RWPE2 (cell line): ENCODE measurements at regions not wholly inside any gene's neighbourhood (a gene's known extent, or its start where the extent isn't known, plus 50 kb on each side); places are given as distances from the start of the nearest gene placed in this dataset.

ENCODE experiments used
- ATAC-seq: fragments of 200-7000 bp; cut with Tn5 transposase; 3 replicates; pipeline ENCODE4 v1.9.1; 2021; ENCODE audit warnings: low read depth
- DNase-seq: peaks from one replicate; pipeline ENCODE4 v3.0.0-alpha.2; 2020; ENCODE audit warnings: low spot score
- H3K27ac ChIP-seq: fragments of 450-650 bp; 2 replicates; pipeline ENCODE4 v1.5.1; 2017; ENCODE audit warnings: mild to moderate bottlenecking; ENCODE audit not compliant: poor library complexity, severe bottlenecking
- H3K27me3 ChIP-seq: fragments of 250-450 bp; sonication (Bioruptor Pico); 2 replicates; pipeline ENCODE4 v1.5.1; 2021; ENCODE audit warnings: mild to moderate bottlenecking, moderate library complexity; ENCODE audit not compliant: insufficient read depth, poor library complexity, severe bottlenecking
- H3K36me3 ChIP-seq: fragments of 250-450 bp; sonication (Bioruptor Pico); 2 replicates; pipeline ENCODE4 v1.5.1; 2020; ENCODE audit warnings: low read depth, mild to moderate bottlenecking, moderate library complexity
- H3K4me1 ChIP-seq: fragments of 250-450 bp; sonication (Bioruptor Pico); 2 replicates; pipeline ENCODE4 v1.5.1; 2021; ENCODE audit warnings: mild to moderate bottlenecking, moderate library complexity; ENCODE audit not compliant: insufficient read depth, poor library complexity, severe bottlenecking
- H3K4me3 ChIP-seq: fragments of 250-450 bp; sonication (Bioruptor Pico); 2 replicates; pipeline ENCODE4 v1.5.1; 2021; ENCODE audit warnings: mild to moderate bottlenecking, moderate library complexity; ENCODE audit not compliant: severe bottlenecking
- H3K9me3 ChIP-seq: fragments of 250-450 bp; sonication (Bioruptor Pico); 2 replicates; pipeline ENCODE4 v1.5.1; 2021; ENCODE audit warnings: mild to moderate bottlenecking, moderate library complexity; ENCODE audit not compliant: severe bottlenecking
- CTCF ChIP-seq: fragments of 450-650 bp; IDR thresholded peaks from one replicate; pipeline ENCODE4 v1.5.1; 2017; ENCODE audit warnings: mild to moderate bottlenecking, moderate library complexity; ENCODE audit not compliant: poor library complexity, severe bottlenecking

GRCh38 chr20:22501566-22502344 is 82.6 kb downstream of the FOXA2 start:
- H3K27me3 ChIP-seq, result no peaks in the 10 kb centered on the region
- H3K4me3 ChIP-seq, result no peak overlapping the region
- no peak for ATAC-seq
- no peak for DNase-seq
- H3K4me1 ChIP-seq, result peaks cover 4% of the 10 kb centered on the region
- no peak overlapping the region for H3K27ac ChIP-seq
- no peak for TF ChIP-seq CTCF
- H3K36me3 ChIP-seq, result no peaks in the 10 kb centered on the region
- H3K9me3 ChIP-seq, result no peaks in the 10 kb centered on the region

GRCh38 chr20:22501034-22501433 is 83.3 kb downstream of the FOXA2 start:
- Histone ChIP-seq H3K4me3 (no peak overlapping the region), H3K4me1 (peaks cover 8% of the 10 kb centered on the region), H3K36me3 (no peaks in the 10 kb centered on the region), H3K27ac (no peak overlapping the region), H3K9me3 (no peaks in the 10 kb centered on the region), H3K27me3 (no peaks in the 10 kb centered on the region)
- no peak for TF ChIP-seq CTCF
- ATAC-seq (no peak), DNase-seq (no peak)

GRCh38 chr20:22499515-22500166 is 84.7 kb downstream of the FOXA2 start:
- TF ChIP-seq CTCF, result no peak
- Histone ChIP-seq H3K4me3 (no peak overlapping the region), H3K27me3 (no peaks in the 10 kb centered on the region), H3K36me3 (no peaks in the 10 kb centered on the region), H3K27ac (no peak overlapping the region), H3K9me3 (no peaks in the 10 kb centered on the region), H3K4me1 (peaks cover 8% of the 10 kb centered on the region)
- no peak for ATAC-seq
- no peak for DNase-seq

- Histone ChIP-seq H3K27ac (peak overlapping the region; percentile 9), H3K4me3 (no peak overlapping the region), H3K27me3 (no peaks in the 10 kb centered on the region), H3K9me3 (no peaks in the 10 kb centered on the region), H3K4me1 (peaks cover 8% of the 10 kb centered on the region), H3K36me3 (no peaks in the 10 kb centered on the region)
- no peak for TF ChIP-seq CTCF
- ATAC-seq (peak; percentile 78; the same call in 2 of the 3 replicates), DNase-seq (no peak)
These were observed 87.6 kb downstream of the FOXA2 start for GRCh38 chr20:22496817-22497216.

- DNase-seq, result no peak
- H3K36me3 ChIP-seq, result no peaks in the 10 kb centered on the region
- ATAC-seq, result no peak
- no peak overlapping the region for H3K27ac ChIP-seq
- no peak overlapping the region for H3K4me3 ChIP-seq
- TF ChIP-seq CTCF, result no peak
- H3K9me3 ChIP-seq, result no peaks in the 10 kb centered on the region
- H3K4me1 ChIP-seq, result peaks cover 8% of the 10 kb centered on the region
- no peaks in the 10 kb centered on the region for H3K27me3 ChIP-seq
These were observed 88.6 kb downstream of the FOXA2 start for GRCh38 chr20:22495789-22496188.
